H1 (cell line): ENCODE measurements at regions not wholly inside any gene's neighbourhood (a gene's known extent, or its start where the extent isn't known, plus 50 kb on each side); places are given as distances from the start of the nearest gene placed in this dataset.

Experiments used
- CTCF ChIA-PET: fragments of 300-600 bp; sonication (Branson Sonifier 250); formaldehyde crosslinking; loops from one replicate; lab custom pipeline; 2021; ENCODE audit not compliant: partially characterized antibody; lab: Charles Lee
- POLR2A ChIA-PET: fragments of 300-600 bp; sonication (Branson Sonifier 250); formaldehyde crosslinking; loops from one replicate; lab custom pipeline; 2021; ENCODE audit warnings: inconsistent platforms; ENCODE audit not compliant: partially characterized antibody; lab: Charles Lee
- DNase-seq, 2 experiments: peaks; one replicate each; pipeline versions ENCODE4 v3.0.0 to v3.0.0-alpha.2; 2010 to 2022; ENCODE audit warnings: low spot score in 2 of 2, low read depth in 1 of 2, mixed read lengths in 1 of 2
- FAIRE-seq: peaks from 2 replicates; lab custom pipeline; 2011; peaks lifted over from hg19 to GRCh38; lab: Jason Lieb, UNC
- H2AFZ ChIP-seq: 2 replicates; pipeline ENCODE4 v1.8.1; 2012; ENCODE audit warnings: low read length, inconsistent platforms
- H2AK5ac ChIP-seq: 2 replicates; pipeline ENCODE4 v1.6.1; 2013; ENCODE audit warnings: low read depth, low read length
- H2BK120ac ChIP-seq: replicated peaks from 2 replicates; pipeline ENCODE3; 2013; ENCODE audit warnings: low read depth, low read length, inconsistent platforms
- H2BK12ac ChIP-seq: 2 replicates; pipeline ENCODE4 v1.6.1; 2013; ENCODE audit warnings: low read depth, low read length
- H2BK15ac ChIP-seq: 2 replicates; pipeline ENCODE4 v1.6.1; 2013; ENCODE audit warnings: low read length
- H2BK20ac ChIP-seq: 2 replicates; pipeline ENCODE4 v1.6.1; 2013; ENCODE audit warnings: low read length
- H2BK5ac ChIP-seq: 2 replicates; pipeline ENCODE4 v1.6.1; 2013; ENCODE audit warnings: low read depth, low read length
- H3K14ac ChIP-seq: 2 replicates; pipeline ENCODE4 v1.6.1; 2013; ENCODE audit warnings: inconsistent platforms; ENCODE audit not compliant: insufficient read length
- H3K18ac ChIP-seq: 2 replicates; pipeline ENCODE4 v1.6.1; 2013; ENCODE audit warnings: low read length; ENCODE audit errors: extremely low read depth
- H3K23ac ChIP-seq: 2 replicates; pipeline ENCODE4 v1.6.1; 2013; ENCODE audit warnings: inconsistent platforms; ENCODE audit not compliant: insufficient read length
- H3K23me2 ChIP-seq: 2 replicates; pipeline ENCODE4 v1.6.1; 2013; ENCODE audit warnings: low read depth, low read length
- H3K27ac ChIP-seq: 2 replicates; pipeline ENCODE4 v1.6.1; 2011; ENCODE audit warnings: low read depth, low read length, inconsistent platforms
- H3K27me3 ChIP-seq, 4 experiments: replicated peaks in 1 of 4; 1 replicate in 1 of 4; 2 replicates in 3 of 4; pipeline versions ENCODE4 v1.6.1 to v1.8.1; 2011 to 2013; ENCODE audit warnings: low read length in 3 of 4, mild to moderate bottlenecking in 3 of 4, inconsistent platforms in 2 of 4, mixed read lengths in 2 of 4, moderate library complexity in 1 of 4; ENCODE audit not compliant: control insufficient read depth in 3 of 4, insufficient read depth in 3 of 4; ENCODE audit errors: extremely low read depth in 1 of 4
- H3K36me3 ChIP-seq, 4 experiments: 2 replicates each; pipeline versions ENCODE4 v1.6.1 to v1.8.1; 2011 to 2013; ENCODE audit warnings: mild to moderate bottlenecking in 4 of 4, low read length in 3 of 4, moderate library complexity in 2 of 4, control low read depth in 1 of 4, inconsistent platforms in 1 of 4; ENCODE audit not compliant: insufficient read depth in 4 of 4, control insufficient read depth in 2 of 4
- H3K4ac ChIP-seq: replicated peaks from 2 replicates; pipeline ENCODE3; 2013; ENCODE audit warnings: low read length, low read depth, mixed read lengths, inconsistent platforms; ENCODE audit not compliant: insufficient read length
- H3K4me1 ChIP-seq, 4 experiments: replicated peaks in 1 of 4; 1 replicate in 1 of 4; 2 replicates in 3 of 4; pipeline versions ENCODE4 v1.6.1 to v1.8.1; 2011 to 2013; ENCODE audit warnings: low read length in 3 of 4, inconsistent platforms in 2 of 4, mixed read lengths in 1 of 4; ENCODE audit not compliant: insufficient read depth in 4 of 4, control insufficient read depth in 3 of 4
- H3K4me2 ChIP-seq, 2 experiments: 2 replicates each; pipeline versions ENCODE4 v1.6.1 to v1.8.1; 2011 to 2013; ENCODE audit warnings: low read depth in 2 of 2, low read length in 2 of 2, control low read depth in 1 of 2, inconsistent platforms in 1 of 2, mild to moderate bottlenecking in 1 of 2; ENCODE audit not compliant: insufficient read depth in 1 of 2
- H3K4me3 ChIP-seq, 4 experiments: fragments of 200-600, 300-600 bp in 1 of 4; sonication (generic), shearing (Covaris generic), sonication (Bioruptor Twin) in 1 of 4; 2 replicates each; pipeline versions ENCODE4 v1.5.1 to v1.8.1; 2011 to 2016; ENCODE audit warnings: low read length in 4 of 4, low read depth in 3 of 4, control low read depth in 2 of 4, inconsistent platforms in 2 of 4, mild to moderate bottlenecking in 2 of 4, mixed read lengths in 1 of 4, moderate library complexity in 1 of 4; ENCODE audit not compliant: insufficient read depth in 2 of 4; ENCODE audit errors: extremely low read depth in 1 of 4
- H3K56ac ChIP-seq: replicated peaks from 2 replicates; pipeline ENCODE3; 2013; ENCODE audit warnings: low read depth, mild to moderate bottlenecking, mixed read lengths, low read length, inconsistent platforms; ENCODE audit not compliant: insufficient read length
- H3K79me1 ChIP-seq: 2 replicates; pipeline ENCODE4 v1.6.1; 2013; ENCODE audit warnings: low read depth, low read length, control low read depth
- H3K79me2 ChIP-seq, 2 experiments: 2 replicates each; pipeline versions ENCODE4 v1.6.1 to v1.8.1; 2012 to 2013; ENCODE audit warnings: low read length in 2 of 2, mild to moderate bottlenecking in 2 of 2, inconsistent platforms in 1 of 2; ENCODE audit not compliant: insufficient read depth in 2 of 2, control insufficient read depth in 1 of 2
- H3K9ac ChIP-seq, 4 experiments: replicated peaks in 1 of 4; 1 replicate in 1 of 4; 2 replicates in 3 of 4; pipeline versions ENCODE4 v1.6.1 to v1.8.1; 2011 to 2013; ENCODE audit warnings: low read depth in 3 of 4, low read length in 3 of 4, control low read depth in 2 of 4, mild to moderate bottlenecking in 2 of 4, moderate library complexity in 2 of 4, inconsistent platforms in 1 of 4; ENCODE audit errors: extremely low read depth in 1 of 4
- H3K9me3 ChIP-seq, 2 experiments: 2 replicates each; pipeline versions ENCODE4 v1.6.1 to v1.8.1; 2012 to 2013; ENCODE audit warnings: mild to moderate bottlenecking in 2 of 2, moderate library complexity in 2 of 2, control low read depth in 1 of 2, inconsistent platforms in 1 of 2, low read depth in 1 of 2, low read length in 1 of 2, mixed read lengths in 1 of 2; ENCODE audit not compliant: insufficient read depth in 2 of 2
- H4K20me1 ChIP-seq, 2 experiments: replicated peaks in 1 of 2; 2 replicates each; pipeline versions ENCODE3 to v1.8.1; 2011 to 2013; ENCODE audit warnings: inconsistent platforms in 2 of 2, low read length in 2 of 2, mild to moderate bottlenecking in 1 of 2; ENCODE audit not compliant: insufficient read depth in 2 of 2, control insufficient read depth in 1 of 2
- H4K5ac ChIP-seq: 2 replicates; pipeline ENCODE4 v1.6.1; 2013; ENCODE audit warnings: low read length, low read depth, mixed read lengths, inconsistent platforms; ENCODE audit not compliant: insufficient read length
- H4K8ac ChIP-seq: 2 replicates; pipeline ENCODE4 v1.8.0; 2013; ENCODE audit warnings: mild to moderate bottlenecking, moderate library complexity, low read length, inconsistent platforms; ENCODE audit not compliant: insufficient read depth; ENCODE audit errors: extremely low read depth
- H4K91ac ChIP-seq: replicated peaks from 2 replicates; pipeline ENCODE3; 2013; ENCODE audit warnings: low read length, mixed read lengths, inconsistent platforms; ENCODE audit not compliant: insufficient read length
- BRCA1 ChIP-seq: IDR thresholded peaks from 2 replicates; pipeline ENCODE4 v1.6.1; 2012; ENCODE audit warnings: low read depth, low read length, improper control_type of control experiment
- CREB1 ChIP-seq: IDR thresholded peaks from 2 replicates; pipeline ENCODE4 v1.6.1; 2012; ENCODE audit warnings: inconsistent platforms
- CTCF ChIP-seq, 3 experiments: IDR thresholded peaks; 1 replicate in 2 of 3; 2 replicates in 1 of 3; pipeline versions ENCODE4 v1.5.1 to v1.6.1; 2011; ENCODE audit warnings: low read length in 3 of 3, mild to moderate bottlenecking in 3 of 3, inconsistent platforms in 2 of 3, low read depth in 1 of 3, moderate library complexity in 1 of 3; ENCODE audit not compliant: insufficient read depth in 1 of 3; ENCODE audit errors: control extremely low read depth in 1 of 3
- RXRA ChIP-seq: IDR thresholded peaks from 2 replicates; pipeline ENCODE4 v1.6.1; 2011; ENCODE audit warnings: low read depth, mild to moderate bottlenecking, low read length, moderate library complexity; ENCODE audit not compliant: insufficient read depth
- SIN3A ChIP-seq, 2 experiments: IDR thresholded peaks in 1 of 2; conservative IDR thresholded peaks in 1 of 2; 2 replicates each; pipeline ENCODE4 v1.6.1; 2011 to 2012; ENCODE audit warnings: low read length in 2 of 2, improper control_type of control experiment in 1 of 2, low read depth in 1 of 2, mild to moderate bottlenecking in 1 of 2
- SP1 ChIP-seq: IDR thresholded peaks from 2 replicates; pipeline ENCODE4 v1.6.1; 2011; ENCODE audit warnings: low read depth, low read length
- TEAD4 ChIP-seq: IDR thresholded peaks from 2 replicates; pipeline ENCODE4 v1.6.1; 2012; ENCODE audit warnings: low read depth, low read length, inconsistent platforms, mixed read lengths
- ZNF274 ChIP-seq: IDR thresholded peaks from 2 replicates; pipeline ENCODE4 v1.7.0; 2012; ENCODE audit warnings: low read length, borderline replicate concordance; ENCODE audit errors: extremely low read depth
- WGBS, 2 experiments: shearing (Covaris generic) in 1 of 2; methylation state at CpG; one replicate each; pipeline versions ENCODE4 v1.1.6 to v1.1.7; 2013 to 2015; ENCODE audit warnings: low lambda C conversion rate in 2 of 2, mixed read lengths in 2 of 2, inconsistent platforms in 1 of 2, low coverage in 1 of 2, missing lambda C conversion rate in 1 of 2; ENCODE audit not compliant: insufficient replicate concordance in 2 of 2, insufficient coverage in 1 of 2, insufficient read length in 1 of 2; ENCODE audit errors: extremely low coverage in 1 of 2, missing lambda C conversion rate in 1 of 2; 5-methylcytosine and 5-hydroxymethylcytosine counted together

- no peak for DNase-seq
Observed at GRCh38 chr5:4797445-4797844, 342.7 kb upstream of the ADAMTS16 start.

More at GRCh38 chr5:4797445-4797844, 342.7 kb upstream of the ADAMTS16 start:
- no peak overlapping the region for H2BK5ac ChIP-seq
- H4K91ac ChIP-seq: no peak overlapping the region
- no peak overlapping the region for H3K14ac ChIP-seq
- H3K56ac ChIP-seq: no peak overlapping the region
- H4K20me1 ChIP-seq: no peaks in the 10 kb centered on the region
- no peak overlapping the region for H3K4me3 ChIP-seq
- H2BK15ac ChIP-seq: no peak overlapping the region
- no peaks in the 10 kb centered on the region for H3K36me3 ChIP-seq
- H3K18ac ChIP-seq: no peak overlapping the region
- POLR2A ChIA-PET: no interaction called here
- no peak overlapping the region for H2BK120ac ChIP-seq
- H4K8ac ChIP-seq: no peak overlapping the region
- no peak for FAIRE-seq
- H3K4me2 ChIP-seq: no peak overlapping the region
- H3K27ac ChIP-seq: no peak overlapping the region
- no peak overlapping the region for H2BK12ac ChIP-seq
- H3K23ac ChIP-seq: no peak overlapping the region
- no peak overlapping the region for H2AFZ ChIP-seq
- no peaks in the 10 kb centered on the region for H3K23me2 ChIP-seq
- no peaks in the 10 kb centered on the region for H3K79me2 ChIP-seq
- no peaks in the 10 kb centered on the region for H3K9me3 ChIP-seq
- CTCF ChIA-PET: interaction anchor here (1.4 kb wide), 1 partner anchor 38 kb away, joined by 3 read pairs; no protein-coding TSS in a partner anchor
- 91% methylated on average over 2 of the region's 2 CpGs; no CpG with 5 or more reads in 1 of the 2 experiments for WGBS, 2 experiments
- no peak for TF ChIP-seq RXRA
- no peak for TF ChIP-seq SIN3A (conservative IDR thresholded peaks at IDR 0.05 in 1 of 2, IDR thresholded peaks at IDR 0.05 in 1 of 2; ENCODE audit: low read depth in 1 of 2, low read length in 2 of 2)
- peak in 1 of 3 experiments; percentile 5; a peak in 1 of 4 replicates for TF ChIP-seq CTCF (IDR thresholded peaks at IDR 0.05; ENCODE audit: control extremely low read depth in 1 of 3, insufficient read depth in 1 of 3, low read depth in 1 of 3, low read length in 3 of 3)
- TF ChIP-seq SP1: no peak
- no peak for TF ChIP-seq TEAD4
- no peak for TF ChIP-seq CREB1
- TF ChIP-seq BRCA1: no peak
- TF ChIP-seq ZNF274: no peak
- TF ChIP-seq, all 59 proteins: peak for 1
- Histone ChIP-seq H3K4me1 (no peaks in the 10 kb centered on the region), H3K4ac (no peak overlapping the region), H3K79me1 (no peaks in the 10 kb centered on the region), H3K9ac (no peak overlapping the region), H2AK5ac (no peak overlapping the region), H3K27me3 (no peaks in the 10 kb centered on the region), H2BK20ac (no peak overlapping the region), H4K5ac (no peak overlapping the region)
